Neural cell (in vitro differentiated cells): ENCODE measurements at regions not wholly inside any gene's neighbourhood (a gene's known extent, or its start where the extent isn't known, plus 50 kb on each side); places are given as distances from the start of the nearest gene placed in this dataset.

Experiments
- H2AFZ ChIP-seq: fragments of 200-600, 300-800 bp; sonication (generic), shearing (Covaris generic); 2 replicates; pipeline ENCODE4 v1.6.0; 2014; ENCODE audit warnings: low read depth, mild to moderate bottlenecking, antibody characterized with exemption, low read length, moderate library complexity
- H3F3A ChIP-seq: fragments of 200-600 bp; shearing (Covaris generic); 2 replicates; pipeline ENCODE4 v1.6.1; 2016; ENCODE audit warnings: mild to moderate bottlenecking, moderate library complexity, mixed read lengths, antibody characterized with exemption, low read length; ENCODE audit not compliant: insufficient read depth, poor library complexity, severe bottlenecking
- H3K27ac ChIP-seq: fragments of 200-600, 300-800 bp; sonication (generic), shearing (Covaris generic); 2 replicates; pipeline ENCODE4 v1.5.1; 2014; ENCODE audit warnings: mild to moderate bottlenecking, low read length, moderate library complexity
- H3K27me3 ChIP-seq: fragments of 300-800, 200-600 bp; sonication (generic), shearing (Covaris generic); 2 replicates; pipeline ENCODE4 v1.6.0; 2014; ENCODE audit warnings: mild to moderate bottlenecking, low read depth, low read length, moderate library complexity; ENCODE audit not compliant: insufficient read depth
- H3K36me3 ChIP-seq: fragments of 300-800, 200-600 bp; sonication (generic), shearing (Covaris generic); 2 replicates; pipeline ENCODE4 v1.5.1; 2014; ENCODE audit warnings: mild to moderate bottlenecking, antibody characterized with exemption, low read length, moderate library complexity; ENCODE audit not compliant: insufficient read depth
- H3K4me2 ChIP-seq: fragments of 300-800, 200-600 bp; sonication (generic), shearing (Covaris generic); 2 replicates; pipeline ENCODE4 v1.6.0; 2014; ENCODE audit warnings: mild to moderate bottlenecking, low read length
- H3K4me3 ChIP-seq: fragments of 300-800, 200-600 bp; sonication (generic), shearing (Covaris generic); 2 replicates; pipeline ENCODE4 v1.5.1; 2014; ENCODE audit warnings: mild to moderate bottlenecking, low read length, moderate library complexity
- H3K79me2 ChIP-seq: fragments of 200-600 bp; shearing (Covaris generic); replicated peaks from 2 replicates; pipeline ENCODE4 v1.6.0; 2014; ENCODE audit warnings: mild to moderate bottlenecking, low read length, moderate library complexity; ENCODE audit not compliant: insufficient read depth
- H3K9ac ChIP-seq: fragments of 300-800, 200-600 bp; sonication (generic), shearing (Covaris generic); 2 replicates; pipeline ENCODE4 v1.6.1; 2016; ENCODE audit warnings: mild to moderate bottlenecking, low read length, mixed read lengths
- H3K9me2 ChIP-seq: fragments of 200-600 bp; shearing (Covaris generic); 2 replicates; pipeline ENCODE4 v1.6.1; 2016; ENCODE audit warnings: mild to moderate bottlenecking, low read length, mixed read lengths; ENCODE audit not compliant: insufficient read depth
- H3K9me3 ChIP-seq: fragments of 200-600, 300-800 bp; sonication (generic), shearing (Covaris generic); 2 replicates; pipeline ENCODE4 v1.6.1; 2016; ENCODE audit warnings: mild to moderate bottlenecking, mixed run types, low read length, moderate library complexity, mixed read lengths
- H4K20me1 ChIP-seq: fragments of 200-600 bp; shearing (Covaris generic); 2 replicates; pipeline ENCODE4 v1.6.1; 2016; ENCODE audit warnings: mild to moderate bottlenecking, mixed run types; ENCODE audit not compliant: insufficient read depth
- CTCF ChIP-seq: fragments of 450-650 bp; IDR thresholded peaks from 2 replicates; pipeline ENCODE4 v1.5.1; 2014; ENCODE audit warnings: antibody characterized with exemption, mild to moderate bottlenecking, moderate library complexity; ENCODE audit not compliant: poor library complexity, severe bottlenecking
- EP300 ChIP-seq: fragments of 450-650 bp; conservative IDR thresholded peaks from 2 replicates; pipeline ENCODE4 v1.6.1; 2014; ENCODE audit warnings: antibody characterized with exemption, mild to moderate bottlenecking, moderate library complexity; ENCODE audit not compliant: poor library complexity, severe bottlenecking
- EZH2 ChIP-seq: fragments of 200-600, 300-800 bp; shearing (Covaris generic), sonication (generic); IDR thresholded peaks from 2 replicates; pipeline ENCODE4 v1.6.1; 2014; ENCODE audit warnings: antibody characterized with exemption, low read length, borderline replicate concordance, mild to moderate bottlenecking; ENCODE audit not compliant: insufficient read depth, poor library complexity, severe bottlenecking
- MXI1 ChIP-seq: fragments of 450-650 bp; conservative IDR thresholded peaks from 2 replicates; pipeline ENCODE4 v1.6.1; 2014; ENCODE audit warnings: antibody characterized with exemption, mild to moderate bottlenecking; ENCODE audit not compliant: poor library complexity, severe bottlenecking
- POLR2AphosphoS5 ChIP-seq: IDR thresholded peaks from 2 replicates; pipeline ENCODE4 v1.6.1; 2012
- RAD21 ChIP-seq: fragments of 450-650 bp; conservative IDR thresholded peaks from 2 replicates; pipeline ENCODE4 v1.6.1; 2014; ENCODE audit warnings: antibody characterized with exemption, mild to moderate bottlenecking, moderate library complexity
- REST ChIP-seq: IDR thresholded peaks from 2 replicates; pipeline ENCODE4 v1.6.1; 2012; ENCODE audit warnings: borderline replicate concordance
- SMC3 ChIP-seq: fragments of 450-650 bp; conservative IDR thresholded peaks from 2 replicates; pipeline ENCODE4 v1.6.1; 2014; ENCODE audit warnings: antibody characterized with exemption, mild to moderate bottlenecking, moderate library complexity; ENCODE audit not compliant: poor library complexity
- TAF1 ChIP-seq: IDR thresholded peaks from 2 replicates; pipeline ENCODE4 v1.6.1; 2012; ENCODE audit warnings: low read depth

- Histone ChIP-seq H3F3A (no peaks in the 10 kb centered on the region), H3K79me2 (no peaks in the 10 kb centered on the region), H3K4me3 (no peak overlapping the region), H3K9me3 (no peaks in the 10 kb centered on the region), H3K27ac (no peak overlapping the region), H3K9me2 (no peaks in the 10 kb centered on the region), H2AFZ (no peak overlapping the region), H3K36me3 (no peaks in the 10 kb centered on the region), H3K9ac (no peak overlapping the region), H3K27me3 (no peaks in the 10 kb centered on the region), H3K4me2 (no peak overlapping the region), H4K20me1 (no peaks in the 10 kb centered on the region)
- TF ChIP-seq POLR2AphosphoS5 (no peak), CTCF (no peak), TAF1 (no peak), EP300 (no peak), MXI1 (no peak), REST (no peak), SMC3 (no peak), EZH2 (no peak), RAD21 (no peak)
Observed at GRCh38 chr2:138066139-138066806, 102.0 kb downstream of the HNMT start.

- no peak overlapping the region for H3K4me3 ChIP-seq
- no peaks in the 10 kb centered on the region for H4K20me1 ChIP-seq
- no peak overlapping the region for H3K4me2 ChIP-seq
Observed at GRCh38 chr2:138066841-138067240, 102.6 kb downstream of the HNMT start.

More at GRCh38 chr2:138066841-138067240, 102.6 kb downstream of the HNMT start:
- Histone ChIP-seq H3K27ac (no peak overlapping the region), H2AFZ (no peak overlapping the region), H3K36me3 (no peaks in the 10 kb centered on the region), H3K79me2 (no peaks in the 10 kb centered on the region), H3K9me3 (no peaks in the 10 kb centered on the region), H3K27me3 (no peaks in the 10 kb centered on the region), H3K9me2 (no peaks in the 10 kb centered on the region), H3F3A (no peaks in the 10 kb centered on the region), H3K9ac (no peak overlapping the region)
- no peak for TF ChIP-seq REST
- TF ChIP-seq MXI1 = no peak
- no peak for TF ChIP-seq CTCF
- TF ChIP-seq RAD21 = no peak
- no peak for TF ChIP-seq POLR2AphosphoS5
- TF ChIP-seq EP300 = no peak
- TF ChIP-seq EZH2 = no peak
- no peak for TF ChIP-seq SMC3
- no peak for TF ChIP-seq TAF1
